MM.1S (cell line): ENCODE measurements at regions not wholly inside any gene's neighbourhood (a gene's known extent, or its start where the extent isn't known, plus 50 kb on each side); places are given as distances from the start of the nearest gene placed in this dataset.

Experiments
- DNase-seq: peaks from one replicate; pipeline ENCODE4 v3.0.0-alpha.2; 2015
- H2AFZ ChIP-seq: fragments of 300-600 bp; sonication (generic); 2 replicates; pipeline ENCODE4 v1.6.0; 2016; ENCODE audit warnings: antibody characterized with exemption, low read length
- H3F3A ChIP-seq: fragments of 300-600 bp; sonication (generic); 2 replicates; pipeline ENCODE4 v1.6.1; 2016; ENCODE audit warnings: mild to moderate bottlenecking, antibody characterized with exemption, low read length, moderate library complexity, mixed read lengths; ENCODE audit not compliant: insufficient read depth
- H3K27ac ChIP-seq: fragments of 300-600 bp; sonication (generic); 2 replicates; pipeline ENCODE4 v1.5.1; 2016; ENCODE audit warnings: mild to moderate bottlenecking, low read length
- H3K27me3 ChIP-seq: fragments of 300-600 bp; sonication (generic); replicated peaks from 2 replicates; pipeline ENCODE4 v1.6.0; 2016; ENCODE audit warnings: low read length; ENCODE audit not compliant: insufficient read depth
- H3K36me3 ChIP-seq: fragments of 300-600 bp; sonication (generic); replicated peaks from 2 replicates; pipeline ENCODE4 v1.6.1; 2016; ENCODE audit warnings: mild to moderate bottlenecking, low read length, mixed read lengths; ENCODE audit not compliant: insufficient read depth
- H3K4me1 ChIP-seq: fragments of 300-600 bp; sonication (generic); 2 replicates; pipeline ENCODE4 v1.6.1; 2016; ENCODE audit warnings: low read length, mixed read lengths
- H3K4me2 ChIP-seq: fragments of 300-600 bp; sonication (generic); 2 replicates; pipeline ENCODE4 v1.6.0; 2016; ENCODE audit warnings: low read depth, low read length
- H3K4me3 ChIP-seq: fragments of 300-600 bp; sonication (generic); 2 replicates; pipeline ENCODE4 v1.5.1; 2016; ENCODE audit warnings: low read length, mixed read lengths
- H3K79me2 ChIP-seq: fragments of 300-600 bp; sonication (generic); 2 replicates; pipeline ENCODE4 v1.6.1; 2016; ENCODE audit warnings: mixed run types, low read length, mixed read lengths
- H3K9ac ChIP-seq: fragments of 300-600 bp; sonication (generic); 2 replicates; pipeline ENCODE4 v1.6.1; 2016; ENCODE audit warnings: low read length, mixed read lengths
- H3K9me2 ChIP-seq: fragments of 300-600 bp; sonication (generic); replicated peaks from 2 replicates; pipeline ENCODE4 v1.6.1; 2016; ENCODE audit warnings: mild to moderate bottlenecking, low read length, mixed read lengths; ENCODE audit not compliant: insufficient read depth
- H3K9me3 ChIP-seq: fragments of 300-600 bp; sonication (generic); replicated peaks from 2 replicates; pipeline ENCODE4 v1.6.1; 2016; ENCODE audit warnings: mild to moderate bottlenecking, low read length, mixed read lengths; ENCODE audit not compliant: insufficient read depth
- H4K20me1 ChIP-seq: fragments of 300-600 bp; sonication (generic); 2 replicates; pipeline ENCODE4 v1.6.1; 2016; ENCODE audit warnings: mild to moderate bottlenecking, low read length, moderate library complexity, mixed read lengths; ENCODE audit not compliant: insufficient read depth
- CTCF ChIP-seq: fragments of 300-600 bp; sonication (generic); IDR thresholded peaks from 2 replicates; pipeline ENCODE4 v1.5.1; 2016; ENCODE audit warnings: antibody characterized with exemption, low read length, mixed read lengths
- EZH2 ChIP-seq: fragments of 300-600 bp; sonication (generic); optimal IDR thresholded peaks from 2 replicates; pipeline ENCODE3; 2017; ENCODE audit warnings: low read depth, mild to moderate bottlenecking, antibody characterized with exemption, low read length, mixed read lengths
- EZH2phosphoT487 ChIP-seq: fragments of 300-600 bp; sonication (generic); IDR thresholded peaks from 2 replicates; pipeline ENCODE4 v1.6.1; 2018; ENCODE audit warnings: antibody characterized with exemption, low read length

- H3K9me2 ChIP-seq, result no peaks in the 10 kb centered on the region
- H3K79me2 ChIP-seq, result no peaks in the 10 kb centered on the region
- H2AFZ ChIP-seq, result no peak overlapping the region
- peaks cover 26% of the 10 kb centered on the region for H3F3A ChIP-seq
- TF ChIP-seq EZH2, result no peak
- H3K4me2 ChIP-seq, result no peak overlapping the region
- no peaks in the 10 kb centered on the region for H3K36me3 ChIP-seq
- peaks cover 58% of the 10 kb centered on the region for H3K4me1 ChIP-seq
- no peaks in the 10 kb centered on the region for H4K20me1 ChIP-seq
- no peaks in the 10 kb centered on the region for H3K27me3 ChIP-seq
- no peak for DNase-seq
- no peak overlapping the region for H3K27ac ChIP-seq
- H3K9me3 ChIP-seq, result no peaks in the 10 kb centered on the region
- H3K9ac ChIP-seq, result no peak overlapping the region
- H3K4me3 ChIP-seq, result no peak overlapping the region
These were observed 153.1 kb upstream of the RASA1 start for GRCh38 chr5:87114631-87115030.

DNA sequence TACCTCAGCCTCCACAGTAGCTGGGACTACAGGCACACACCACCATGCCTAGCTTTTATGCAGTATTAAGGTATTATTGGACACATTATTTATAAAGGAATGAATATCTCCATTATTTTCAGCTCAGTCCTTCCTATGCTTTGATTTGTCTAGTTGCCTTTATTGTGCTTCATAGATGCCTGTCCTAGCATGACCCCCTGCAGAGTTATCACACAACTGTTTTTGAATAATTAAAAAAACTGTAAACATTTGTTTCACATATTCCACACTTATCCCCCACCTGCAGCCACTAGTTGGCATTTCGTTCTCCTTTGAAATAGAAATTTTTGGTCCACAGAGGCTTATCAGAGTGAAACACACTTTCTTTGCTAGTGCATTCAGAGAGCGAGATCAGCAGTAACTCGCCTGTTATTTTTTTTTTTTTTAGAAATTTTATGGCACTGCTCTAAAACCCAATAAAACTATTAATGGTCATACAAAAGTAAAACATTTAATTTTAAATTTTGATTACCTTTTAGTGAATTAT is 151.8 kb upstream of the RASA1 start:
- Histone ChIP-seq H3K4me2 (no peak overlapping the region), H3K27ac (no peak overlapping the region)

GRCh38 chr5:87116825-87117512 is 150.7 kb upstream of the RASA1 start:
- Histone ChIP-seq H3K4me1 (peaks cover 78% of the 10 kb centered on the region), H3K9ac (no peak overlapping the region; the same call in 1 of the 2 replicates), H3K27ac (peak overlapping the region; percentile 79; the same call in 1 of the 2 replicates), H3K79me2 (no peaks in the 10 kb centered on the region), H3F3A (peaks cover 46% of the 10 kb centered on the region), H3K36me3 (no peaks in the 10 kb centered on the region), H3K9me2 (no peaks in the 10 kb centered on the region), H3K9me3 (no peaks in the 10 kb centered on the region), H2AFZ (no peak overlapping the region), H3K27me3 (no peaks in the 10 kb centered on the region), H4K20me1 (no peaks in the 10 kb centered on the region), H3K4me2 (peak overlapping the region; percentile 46; the same call in 1 of the 2 replicates), H3K4me3 (no peak overlapping the region)
- peak; percentile 85 for DNase-seq
- TF ChIP-seq EZH2 (no peak), CTCF (no peak), EZH2phosphoT487 (no peak)

More for the DNA sequence above, 151.8 kb upstream of the RASA1 start:
- Histone ChIP-seq H3K4me3 (no peak overlapping the region), H4K20me1 (no peaks in the 10 kb centered on the region), H3K4me1 (peaks cover 71% of the 10 kb centered on the region), H3K9ac (no peak overlapping the region), H3K9me3 (no peaks in the 10 kb centered on the region), H3K79me2 (no peaks in the 10 kb centered on the region), H3K9me2 (no peaks in the 10 kb centered on the region), H3F3A (peaks cover 37% of the 10 kb centered on the region), H3K36me3 (no peaks in the 10 kb centered on the region), H2AFZ (no peak overlapping the region), H3K27me3 (no peaks in the 10 kb centered on the region)
- no peak for DNase-seq
- TF ChIP-seq EZH2 (no peak), CTCF (no peak), EZH2phosphoT487 (no peak)

DNA sequence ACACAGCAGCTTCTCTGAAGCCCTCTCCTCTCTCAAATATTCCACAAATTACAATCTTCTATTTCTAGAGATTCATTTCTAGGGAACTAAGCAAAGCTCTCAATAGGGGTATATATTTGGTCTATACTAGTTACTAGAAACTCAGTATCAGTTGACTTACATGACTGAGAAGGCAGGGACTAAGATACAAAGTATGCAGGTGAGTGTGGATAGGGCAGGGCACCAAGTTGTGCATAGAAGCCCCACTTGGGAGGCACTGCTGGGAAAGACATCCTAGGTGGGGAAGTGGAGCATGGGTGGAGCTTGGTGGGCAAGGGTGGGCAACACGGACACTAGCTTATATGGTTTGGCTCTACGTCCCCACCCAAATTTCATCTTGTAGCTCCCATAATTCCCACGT is 148.1 kb upstream of the RASA1 start:
- Histone ChIP-seq H3F3A (peaks cover 60% of the 10 kb centered on the region), H3K4me3 (no peak overlapping the region), H3K79me2 (no peaks in the 10 kb centered on the region), H2AFZ (no peak overlapping the region), H3K27me3 (no peaks in the 10 kb centered on the region), H3K9ac (no peak overlapping the region), H4K20me1 (no peaks in the 10 kb centered on the region), H3K4me1 (peaks cover 76% of the 10 kb centered on the region), H3K4me2 (no peak overlapping the region), H3K36me3 (no peaks in the 10 kb centered on the region), H3K27ac (peak overlapping the region; percentile 97; the same call in 1 of the 2 replicates), H3K9me3 (no peaks in the 10 kb centered on the region), H3K9me2 (no peaks in the 10 kb centered on the region)
- TF ChIP-seq EZH2 (no peak), EZH2phosphoT487 (no peak), CTCF (no peak)
- no peak for DNase-seq
